GM23338 (cell line): ENCODE measurements at regions not wholly inside any gene's neighbourhood (a gene's known extent, or its start where the extent isn't known, plus 50 kb on each side); places are given as distances from the start of the nearest gene placed in this dataset.

Experiments used
- ATAC-seq: fragments of 200-7000 bp; cut with Tn5 transposase; 3 replicates; pipeline ENCODE4 v1.9.1; 2020
- DNase-seq: peaks from one replicate; pipeline ENCODE4 v3.0.0-alpha.2; 2015; ENCODE audit warnings: low spot score
- H2AFZ ChIP-seq: fragments of 200-600 bp; sonication (generic); 2 replicates; pipeline ENCODE4 v1.8.0; 2016; ENCODE audit warnings: antibody characterized with exemption, mild to moderate bottlenecking, moderate library complexity
- H3F3A ChIP-seq: fragments of 200-600 bp; sonication (generic); replicated peaks from 2 replicates; pipeline ENCODE4 v1.8.0; 2017; ENCODE audit warnings: antibody characterized with exemption, mixed run types, low read depth
- H3K27ac ChIP-seq: fragments of 200-600 bp; sonication (generic); 2 replicates; pipeline ENCODE4 v1.6.1; 2016; ENCODE audit warnings: low read depth
- H3K27me3 ChIP-seq: fragments of 200-600 bp; sonication (generic); 2 replicates; pipeline ENCODE4 v1.8.0; 2016; ENCODE audit warnings: mild to moderate bottlenecking, mixed run types, moderate library complexity; ENCODE audit not compliant: insufficient read depth
- H3K36me3 ChIP-seq: fragments of 200-600 bp; sonication (generic); 2 replicates; pipeline ENCODE4 v1.8.0; 2016; ENCODE audit warnings: mild to moderate bottlenecking; ENCODE audit not compliant: insufficient read depth
- H3K4me1 ChIP-seq: fragments of 200-600 bp; sonication (generic); 2 replicates; pipeline ENCODE4 v1.8.0; 2016; ENCODE audit warnings: mild to moderate bottlenecking, moderate library complexity; ENCODE audit not compliant: insufficient read depth
- H3K4me2 ChIP-seq: fragments of 200-600 bp; sonication (generic); 2 replicates; pipeline ENCODE4 v1.7.1; 2017; ENCODE audit warnings: mixed run types
- H3K4me3 ChIP-seq: fragments of 200-600 bp; sonication (generic); 2 replicates; pipeline ENCODE4 v1.6.1; 2016; ENCODE audit warnings: mixed run types
- H3K79me2 ChIP-seq: fragments of 200-600 bp; sonication (generic); replicated peaks from 2 replicates; pipeline ENCODE4 v1.8.0; 2017; ENCODE audit warnings: mild to moderate bottlenecking; ENCODE audit not compliant: insufficient read depth
- H3K9me2 ChIP-seq: fragments of 200-600 bp; sonication (generic); 2 replicates; pipeline ENCODE4 v1.8.0; 2017; ENCODE audit not compliant: insufficient read depth
- H4K20me1 ChIP-seq: fragments of 200-600 bp; sonication (generic); replicated peaks from 2 replicates; pipeline ENCODE4 v1.8.0; 2017; ENCODE audit warnings: mild to moderate bottlenecking; ENCODE audit not compliant: insufficient read depth
- H3K27ac Mint-ChIP-seq: 2 replicates; pipeline ENCODE4 v1.8.0; 2020; ENCODE audit warnings: inconsistent platforms, mild to moderate bottlenecking, moderate library complexity, mixed read lengths
- H3K27me3 Mint-ChIP-seq: 3 replicates; pipeline ENCODE4 v1.8.0; 2022; ENCODE audit warnings: low read depth, mild to moderate bottlenecking, moderate library complexity, mixed read lengths, inconsistent platforms; ENCODE audit not compliant: insufficient read depth, poor library complexity
- H3K36me3 Mint-ChIP-seq: 3 replicates; pipeline ENCODE4 v1.8.0; 2021; ENCODE audit warnings: low read depth, mild to moderate bottlenecking, inconsistent platforms, moderate library complexity, mixed read lengths
- H3K4me1 Mint-ChIP-seq: 3 replicates; pipeline ENCODE4 v1.8.0; 2020; ENCODE audit warnings: mild to moderate bottlenecking, inconsistent platforms, mixed read lengths
- H3K4me3 Mint-ChIP-seq: 3 replicates; pipeline ENCODE4 v1.8.0; 2021; ENCODE audit warnings: moderate library complexity, mild to moderate bottlenecking, inconsistent platforms, mixed read lengths
- H3K9me3 Mint-ChIP-seq: 3 replicates; pipeline ENCODE4 v1.8.0; 2020; ENCODE audit warnings: moderate library complexity, mild to moderate bottlenecking, inconsistent platforms, mixed read lengths
- CTCF ChIP-seq, 2 experiments: fragments of 200-600 bp in 1 of 2; sonication (generic) in 1 of 2; conservative IDR thresholded peaks; 2 replicates each; pipeline versions ENCODE4 v1.5.1 to v1.6.1; 2016 to 2017; ENCODE audit warnings: antibody characterized with exemption in 2 of 2, low read depth in 2 of 2, mild to moderate bottlenecking in 2 of 2, moderate library complexity in 1 of 2
- JUNB ChIP-seq: IDR thresholded peaks from one replicate; pipeline ENCODE4 v1.6.1; 2016; ENCODE audit warnings: antibody characterized with exemption; ENCODE audit not compliant: unreplicated experiment
- STAT1 ChIP-seq: IDR thresholded peaks from one replicate; pipeline ENCODE4 v1.6.1; 2016; ENCODE audit warnings: antibody characterized with exemption; ENCODE audit not compliant: unreplicated experiment

- no peaks in the 10 kb centered on the region for H4K20me1 ChIP-seq
- H3K4me1 ChIP-seq = peaks cover 10% of the 10 kb centered on the region; the same call in 1 of the 2 replicates
- no peaks in the 10 kb centered on the region for H3F3A ChIP-seq
- H3K27ac ChIP-seq = no peak overlapping the region
- TF ChIP-seq CTCF (conservative IDR thresholded peaks at IDR 0.05; ENCODE audit: low read depth in 2 of 2) (peak; percentile 34 to 40; a peak in 3 of 4 replicates), STAT1 (no peak)
- H3K36me3 ChIP-seq = no peaks in the 10 kb centered on the region
- H3K79me2 ChIP-seq = no peaks in the 10 kb centered on the region
- H3K27me3 ChIP-seq = no peaks in the 10 kb centered on the region
- no peak overlapping the region for H3K4me2 ChIP-seq
- H3K9me2 ChIP-seq = 0 out of 2 replicates have a peak, but pooled peaks cover 5% of the 10 kb centered on the region
- Mint-ChIP-seq H3K27ac (no peak overlapping the region), H3K36me3 (no peaks in the 10 kb centered on the region), H3K27me3 (peaks cover 3% of the 10 kb centered on the region), H3K9me3 (no peaks in the 10 kb centered on the region; the same call in 2 of the 3 replicates), H3K4me1 (peaks cover 6% of the 10 kb centered on the region; the same call in 1 of the 3 replicates), H3K4me3 (no peak overlapping the region)
- peak overlapping the region; percentile 98 for H2AFZ ChIP-seq
- DNase-seq = peak; percentile 56
- ATAC-seq = peak; percentile 98
- no peak overlapping the region for H3K4me3 ChIP-seq
These were observed 293.9 kb downstream of the C7orf25 start for GRCh38 chr7:42617806-42618457.

GRCh38 chr7:42617071-42617765, 294.7 kb downstream of the C7orf25 start:
- Histone ChIP-seq H2AFZ (peak overlapping the region; percentile 98), H3K79me2 (no peaks in the 10 kb centered on the region), H3K4me1 (peaks cover 10% of the 10 kb centered on the region; the same call in 1 of the 2 replicates), H3K27me3 (no peaks in the 10 kb centered on the region), H3K4me2 (no peak overlapping the region), H3K9me2 (0 out of 2 replicates have a peak, but pooled peaks cover 5% of the 10 kb centered on the region), H4K20me1 (no peaks in the 10 kb centered on the region), H3K4me3 (no peak overlapping the region), H3K36me3 (no peaks in the 10 kb centered on the region), H3K27ac (no peak overlapping the region), H3F3A (no peaks in the 10 kb centered on the region)
- Mint-ChIP-seq H3K9me3 (no peaks in the 10 kb centered on the region; the same call in 2 of the 3 replicates), H3K4me1 (peaks cover 4% of the 10 kb centered on the region; the same call in 1 of the 3 replicates), H3K36me3 (no peaks in the 10 kb centered on the region), H3K27ac (no peak overlapping the region), H3K4me3 (no peak overlapping the region), H3K27me3 (peaks cover 3% of the 10 kb centered on the region)
- ATAC-seq (peak; percentile 73), DNase-seq (no peak)
- TF ChIP-seq JUNB (no peak), CTCF (conservative IDR thresholded peaks at IDR 0.05; ENCODE audit: low read depth in 2 of 2) (peak in 1 of 2 experiments; percentile 42; a peak in 2 of 4 replicates)
